PC-9 (cell line): ENCODE measurements at regions not wholly inside any gene's neighbourhood (a gene's known extent, or its start where the extent isn't known, plus 50 kb on each side); places are given as distances from the start of the nearest gene placed in this dataset.

ENCODE experiments used
- EZH2 ChIP-seq: fragments of 200-600 bp; sonication (generic); IDR thresholded peaks from 2 replicates; pipeline ENCODE4 v1.8.0; 2017; ENCODE audit warnings: antibody characterized with exemption, low read depth
- TF ChIP-seq, protein P1 (sequence below): fragments of 200-600 bp; sonication (generic); conservative IDR thresholded peaks from 2 replicates; pipeline ENCODE4 v1.6.1; 2017; ENCODE audit warnings: mixed run types, antibody characterized with exemption, mild to moderate bottlenecking, moderate library complexity

DNA sequence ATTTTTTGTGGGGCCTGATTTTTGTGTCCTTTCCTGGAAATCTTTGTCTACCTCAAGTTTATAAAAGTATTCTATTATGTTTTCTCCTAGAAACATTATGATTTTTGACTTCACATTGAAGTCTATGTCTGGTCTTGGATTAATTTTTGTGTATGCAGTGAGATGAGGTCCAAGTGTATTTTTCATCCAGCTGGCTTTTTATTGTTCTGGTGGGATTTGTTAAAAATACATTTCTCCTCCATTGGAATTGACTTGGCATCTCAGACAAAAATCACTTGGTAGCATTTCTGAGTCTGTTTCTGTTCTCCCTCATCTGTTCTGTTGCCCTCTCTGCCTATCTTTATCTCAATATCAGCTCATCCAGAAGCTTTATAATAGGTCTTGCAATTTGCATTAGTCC lies 109.0 kb downstream of the IRX1 start:
- TF ChIP-seq, protein P1, sequence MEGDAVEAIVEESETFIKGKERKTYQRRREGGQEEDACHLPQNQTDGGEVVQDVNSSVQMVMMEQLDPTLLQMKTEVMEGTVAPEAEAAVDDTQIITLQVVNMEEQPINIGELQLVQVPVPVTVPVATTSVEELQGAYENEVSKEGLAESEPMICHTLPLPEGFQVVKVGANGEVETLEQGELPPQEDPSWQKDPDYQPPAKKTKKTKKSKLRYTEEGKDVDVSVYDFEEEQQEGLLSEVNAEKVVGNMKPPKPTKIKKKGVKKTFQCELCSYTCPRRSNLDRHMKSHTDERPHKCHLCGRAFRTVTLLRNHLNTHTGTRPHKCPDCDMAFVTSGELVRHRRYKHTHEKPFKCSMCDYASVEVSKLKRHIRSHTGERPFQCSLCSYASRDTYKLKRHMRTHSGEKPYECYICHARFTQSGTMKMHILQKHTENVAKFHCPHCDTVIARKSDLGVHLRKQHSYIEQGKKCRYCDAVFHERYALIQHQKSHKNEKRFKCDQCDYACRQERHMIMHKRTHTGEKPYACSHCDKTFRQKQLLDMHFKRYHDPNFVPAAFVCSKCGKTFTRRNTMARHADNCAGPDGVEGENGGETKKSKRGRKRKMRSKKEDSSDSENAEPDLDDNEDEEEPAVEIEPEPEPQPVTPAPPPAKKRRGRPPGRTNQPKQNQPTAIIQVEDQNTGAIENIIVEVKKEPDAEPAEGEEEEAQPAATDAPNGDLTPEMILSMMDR = no peak
- no peak for TF ChIP-seq EZH2
